Hematopoietic multipotent progenitor cell treated with erythropoietin and hydrocortisone succinate and interleukin-3 and kit ligand, for 8 days (in vitro differentiated cells): ENCODE measurements at regions not wholly inside any gene's neighbourhood (a gene's known extent, or its start where the extent isn't known, plus 50 kb on each side); places are given as distances from the start of the nearest gene placed in this dataset.

Experiments used
- DNase-seq: peaks from one replicate; pipeline ENCODE4 v3.0.0-alpha.2; 2015

- DNase-seq: peak; percentile 9
Measured at GRCh38 chr1:186620566-186621350, 59.5 kb downstream of the PTGS2 start.

- DNase-seq: peak; percentile 25
Measured at GRCh38 chr1:186618401-186619170, 61.6 kb downstream of the PTGS2 start.

GRCh38 chr1:186617926-186618325 lies 62.3 kb downstream of the PTGS2 start:
- DNase-seq: no peak

GRCh38 chr1:186616511-186616910 lies 63.7 kb downstream of the PTGS2 start:
- DNase-seq: no peak

- DNase-seq: no peak
Measured at GRCh38 chr1:186615332-186615731, 64.9 kb downstream of the PTGS2 start.

GRCh38 chr1:186611156-186611555 lies 69.1 kb downstream of the PTGS2 start:
- DNase-seq: no peak

GRCh38 chr1:186609183-186609582 lies 71.0 kb downstream of the PTGS2 start:
- no peak for DNase-seq

- DNase-seq: peak; percentile 73
Measured at GRCh38 chr1:186605762-186606350, 74.4 kb downstream of the PTGS2 start.

- DNase-seq: no peak
Measured at GRCh38 chr1:186595969-186596368, 84.3 kb downstream of the PTGS2 start.

- no peak for DNase-seq
Measured at GRCh38 chr1:186578325-186579016, 101.8 kb downstream of the PTGS2 start.

- no peak for DNase-seq
Measured at GRCh38 chr1:186577633-186578032, 102.6 kb downstream of the PTGS2 start.

- no peak for DNase-seq
Measured at GRCh38 chr1:186577216-186577615, 103.0 kb downstream of the PTGS2 start.

- DNase-seq: no peak
Measured at GRCh38 chr1:186575348-186575747, 104.9 kb downstream of the PTGS2 start.

- no peak for DNase-seq
Measured at GRCh38 chr1:186574926-186575325, 105.3 kb downstream of the PTGS2 start.

- no peak for DNase-seq
Measured at GRCh38 chr1:186572509-186572908, 107.7 kb downstream of the PTGS2 start.

- no peak for DNase-seq
Measured at GRCh38 chr1:186571771-186572170, 108.5 kb downstream of the PTGS2 start.

- DNase-seq: no peak
Measured at GRCh38 chr1:186569856-186570255, 108.9 kb upstream of the PDC start.

GRCh38 chr1:186568221-186568620 lies 107.3 kb upstream of the PDC start:
- DNase-seq: no peak

GRCh38 chr1:186566140-186566855 lies 105.4 kb upstream of the PDC start:
- DNase-seq: no peak

- no peak for DNase-seq
Measured at GRCh38 chr1:186564582-186564981, 103.7 kb upstream of the PDC start.

- no peak for DNase-seq
Measured at GRCh38 chr1:186559601-186560116, 98.7 kb upstream of the PDC start.

GRCh38 chr1:186557147-186557777 lies 96.3 kb upstream of the PDC start:
- DNase-seq: no peak
